A549 (cell line): ENCODE measurements at regions not wholly inside any gene's neighbourhood (a gene's known extent, or its start where the extent isn't known, plus 50 kb on each side); places are given as distances from the start of the nearest gene placed in this dataset.

Experiments
- ATAC-seq, 2 experiments: fragments of 200-7000 bp in 1 of 2; fragments of >200 bp in 1 of 2; cut with Nextera tagmentation in 1 of 2; cut with Tn5 transposase in 1 of 2; 3 replicates each; pipeline versions ENCODE4 v1.8.0 to v1.9.1; 2018 to 2020; ENCODE audit warnings: mild to moderate bottlenecking in 1 of 2, moderate library complexity in 1 of 2
- CTCF ChIA-PET: fragments of 300-600 bp; sonication (Branson Sonifier 250); formaldehyde crosslinking; extraction: SDS; loops from one replicate; lab custom pipeline; 2021; ENCODE audit warnings: antibody characterized with exemption, inconsistent platforms; lab: Yijun Ruan, JAX
- POLR2A ChIA-PET: fragments of 350-600 bp; formaldehyde crosslinking; extraction: SDS; loops from one replicate; lab custom pipeline; 2021; ENCODE audit warnings: antibody characterized with exemption, inconsistent platforms; lab: Yijun Ruan, JAX
- DNase-seq, 2 experiments: peaks; one replicate each; pipeline versions ENCODE4 v3.0.0 to v3.0.0-alpha.2; 2011 to 2016; ENCODE audit warnings: low read depth in 1 of 2, low spot score in 1 of 2
- FAIRE-seq: peaks from 2 replicates; lab custom pipeline; 2011; peaks lifted over from hg19 to GRCh38; lab: Jason Lieb, UNC
- H3K27ac ChIP-seq, 2 experiments: fragments of >200 bp; sonication (Bioruptor Twin); formaldehyde crosslinking; 3 replicates each; pipeline ENCODE4 v1.5.1; 2016 to 2017
- H3K4me1 ChIP-seq: fragments of >200 bp; sonication (Bioruptor Twin); formaldehyde crosslinking; 3 replicates; pipeline ENCODE4 v1.6.1; 2016
- H3K4me2 ChIP-seq: fragments of >200 bp; sonication (Bioruptor Twin); formaldehyde crosslinking; 3 replicates; pipeline ENCODE4 v1.6.1; 2016
- H3K4me3 ChIP-seq: fragments of >200 bp; sonication (Bioruptor Twin); formaldehyde crosslinking; 3 replicates; pipeline ENCODE4 v1.5.1; 2016
- H3K9me3 ChIP-seq: fragments of >200 bp; sonication (Bioruptor Twin); formaldehyde crosslinking; 3 replicates; pipeline ENCODE4 v1.6.1; 2016
- CEBPB ChIP-seq, 2 experiments: fragments of >200 bp in 1 of 2; sonication (Bioruptor Twin) in 1 of 2; formaldehyde crosslinking in 1 of 2; IDR thresholded peaks; 2 replicates each; pipeline ENCODE4 v1.6.1; 2012 to 2016
- CHD4 ChIP-seq: fragments of 200-600 bp; sonication (generic); IDR thresholded peaks from 2 replicates; pipeline ENCODE4 v1.6.1; 2016; ENCODE audit warnings: antibody characterized with exemption, mild to moderate bottlenecking, borderline replicate concordance
- E2F6 ChIP-seq: IDR thresholded peaks from 2 replicates; pipeline ENCODE4 v1.6.1; 2012; ENCODE audit warnings: low read depth, borderline replicate concordance
- FOSB ChIP-seq: fragments of 250-450 bp; sonication (Bioruptor Pico); IDR thresholded peaks from 2 replicates; pipeline ENCODE4 v1.5.0; 2020; ENCODE audit warnings: mild to moderate bottlenecking, moderate library complexity
- GATA3 ChIP-seq: IDR thresholded peaks from 2 replicates; pipeline ENCODE4 v1.6.1; 2012; ENCODE audit warnings: borderline replicate concordance
- HDAC2 ChIP-seq: fragments of 200-600 bp; sonication (generic); IDR thresholded peaks from 2 replicates; pipeline ENCODE4 v1.6.1; 2016
- HOXA7 ChIP-seq: fragments of 250-450 bp; sonication (Bioruptor Pico); IDR thresholded peaks from 2 replicates; pipeline ENCODE4 v1.5.0; 2020; ENCODE audit warnings: mild to moderate bottlenecking, moderate library complexity
- HOXB13 ChIP-seq: fragments of 250-450 bp; sonication (Bioruptor Pico); IDR thresholded peaks from 2 replicates; pipeline ENCODE4 v1.5.0; 2020; ENCODE audit warnings: low read depth, mild to moderate bottlenecking, moderate library complexity
- JUNB ChIP-seq: fragments of >200 bp; sonication (Bioruptor Twin); formaldehyde crosslinking; IDR thresholded peaks from 2 replicates; pipeline ENCODE4 v1.6.1; 2016
- KDM1A ChIP-seq: fragments of 200-600 bp; sonication (generic); IDR thresholded peaks from 2 replicates; pipeline ENCODE4 v1.6.1; 2016; ENCODE audit warnings: low read depth, mild to moderate bottlenecking
- KDM5A ChIP-seq: fragments of 200-600 bp; sonication (generic); IDR thresholded peaks from 2 replicates; pipeline ENCODE4 v1.6.1; 2016; ENCODE audit warnings: antibody characterized with exemption, mild to moderate bottlenecking
- MAFK ChIP-seq: fragments of 450-650 bp; IDR thresholded peaks from 2 replicates; pipeline ENCODE4 v1.6.1; 2014; ENCODE audit not compliant: partially characterized antibody
- MAZ ChIP-seq: fragments of 150-350 bp; IDR thresholded peaks from 2 replicates; pipeline ENCODE4 v1.6.1; 2014; ENCODE audit warnings: antibody characterized with exemption, low read depth, low read length, borderline replicate concordance
- MYC ChIP-seq: IDR thresholded peaks from 2 replicates; pipeline ENCODE4 v1.6.1; 2012; ENCODE audit warnings: mild to moderate bottlenecking, inconsistent platforms, low read length, improper control_type of control experiment, borderline replicate concordance
- PBX3 ChIP-seq: IDR thresholded peaks from 2 replicates; pipeline ENCODE4 v1.6.1; 2012
- POLR2A ChIP-seq: IDR thresholded peaks from 2 replicates; pipeline ENCODE4 v1.6.1; 2012; ENCODE audit warnings: mild to moderate bottlenecking, low read length
- RAD21 ChIP-seq, 2 experiments: fragments of >200 bp in 1 of 2; sonication (Bioruptor Twin) in 1 of 2; formaldehyde crosslinking in 1 of 2; IDR thresholded peaks in 1 of 2; conservative IDR thresholded peaks in 1 of 2; 2 replicates in 1 of 2; 3 replicates in 1 of 2; pipeline ENCODE4 v1.6.1; 2012 to 2018; ENCODE audit warnings: inconsistent platforms in 1 of 2
- RARB ChIP-seq: fragments of 250-450 bp; sonication (Bioruptor Pico); IDR thresholded peaks from 2 replicates; pipeline ENCODE4 v1.8.0; 2021; ENCODE audit warnings: mild to moderate bottlenecking, moderate library complexity
- RCOR1 ChIP-seq: fragments of 150-350 bp; IDR thresholded peaks from 2 replicates; pipeline ENCODE4 v1.6.1; 2014; ENCODE audit warnings: antibody characterized with exemption, low read length, low read depth
- RNF2 ChIP-seq: fragments of 200-600 bp; sonication (generic); IDR thresholded peaks from 2 replicates; pipeline ENCODE4 v1.6.1; 2016; ENCODE audit warnings: low read depth, mild to moderate bottlenecking, antibody characterized with exemption, moderate library complexity, borderline replicate concordance
- TFCP2L1 ChIP-seq: fragments of 250-450 bp; sonication (Bioruptor Pico); IDR thresholded peaks from 2 replicates; pipeline ENCODE4 v1.5.0; 2021; ENCODE audit warnings: mild to moderate bottlenecking
- TP53 ChIP-seq: fragments of 250-450 bp; sonication (Bioruptor Pico); IDR thresholded peaks from 2 replicates; pipeline ENCODE4 v1.5.0; 2021; ENCODE audit warnings: mild to moderate bottlenecking, moderate library complexity
- ZC3H11A ChIP-seq: fragments of 450-650 bp; IDR thresholded peaks from 2 replicates; pipeline ENCODE4 v1.6.1; 2014; ENCODE audit warnings: antibody characterized with exemption, mild to moderate bottlenecking
- WGBS: methylation state at CpG from one replicate; pipeline ENCODE4 v1.1.6; 2017; ENCODE audit errors: missing lambda C conversion rate; 5-methylcytosine and 5-hydroxymethylcytosine counted together
- TF ChIP-seq, protein P1 (sequence below): fragments of 150-350 bp; IDR thresholded peaks from 2 replicates; pipeline ENCODE4 v1.6.1; 2014; ENCODE audit warnings: low read depth, mild to moderate bottlenecking, low read length
- TF ChIP-seq, protein P2 (sequence below): fragments of 200-600 bp; sonication (generic); IDR thresholded peaks from 2 replicates; pipeline ENCODE4 v1.6.1; 2016; ENCODE audit warnings: antibody characterized with exemption, mild to moderate bottlenecking, moderate library complexity
- TF ChIP-seq, protein P3 (sequence below): fragments of 450-650 bp; IDR thresholded peaks from 2 replicates; pipeline ENCODE4 v1.6.1; 2014; ENCODE audit warnings: antibody characterized with exemption
- TF ChIP-seq, protein P4 (sequence below): IDR thresholded peaks from 2 replicates; pipeline ENCODE4 v1.6.1; 2012
- TF ChIP-seq, protein P5 (sequence below): fragments of 250-450 bp; sonication (Bioruptor Pico); IDR thresholded peaks from 2 replicates; pipeline ENCODE4 v1.5.0; 2020; ENCODE audit warnings: low read depth, mild to moderate bottlenecking, moderate library complexity

- Histone ChIP-seq H3K4me2 (peak overlapping the region; percentile 60), H3K27ac (no peak overlapping the region), H3K4me1 (peaks cover 36% of the 10 kb centered on the region), H3K4me3 (no peak overlapping the region), H3K9me3 (no peaks in the 10 kb centered on the region)
- ATAC-seq = no peak
- ChIA-PET CTCF (interaction anchor here (0.6 kb wide), 1 partner anchor 135 kb away, joined by 3 read pairs; no protein-coding TSS in a partner anchor), POLR2A (interaction anchor here (1.3 kb wide), 2 partner anchors 10 to 93 kb away, joined by 4 read pairs; no protein-coding TSS in a partner anchor)
- no peak for FAIRE-seq
- 82% methylated on average over 8 of the region's 8 CpGs for WGBS
- TF ChIP-seq JUNB (no peak), GATA3 (no peak), FOSB (CRISPR knock-in tag) (no peak), ZC3H11A (no peak), MAFK (peak; percentile 97), KDM1A (no peak), CHD4 (no peak)
- no peak for DNase-seq
Observed at GRCh38 chr4:158995965-158996364, 106.9 kb upstream of the RAPGEF2 start.

GRCh38 chr4:158996669-158997074 lies 106.2 kb upstream of the RAPGEF2 start:
- CTCF ChIA-PET = interaction anchor here (0.6 kb wide), 1 partner anchor 136 kb away, joined by 3 read pairs; no protein-coding TSS in a partner anchor
- DNase-seq = peak; percentile 49 to 87
- H3K4me2 ChIP-seq = peak overlapping the region; percentile 60
- peak overlapping the region; percentile 53 to 82 for H3K27ac ChIP-seq
- peaks cover 36% of the 10 kb centered on the region for H3K4me1 ChIP-seq
- POLR2A ChIA-PET = interaction anchor here (0.6 to 1.3 kb wide), 3 partner anchors 9 to 192 kb away, joined by 4 to 5 read pairs (median 4); no protein-coding TSS in a partner anchor
- peak; percentile 54 for FAIRE-seq
- peak; percentile 98 to 99 for ATAC-seq
- H3K4me3 ChIP-seq = no peak overlapping the region
- 5% methylated on average over 3 of the region's 3 CpGs for WGBS
- H3K9me3 ChIP-seq = no peaks in the 10 kb centered on the region
- TF ChIP-seq MAZ (no peak), HOXB13 (CRISPR knock-in tag) (no peak), E2F6 (no peak), TFCP2L1 (no peak), MYC (no peak), POLR2A (no peak), ZC3H11A (no peak), CHD4 (no peak), PBX3 (no peak), JUNB (peak; percentile 95), CEBPB (IDR thresholded peaks at IDR 0.05) (peak in 1 of 2 experiments; percentile 78; a peak in 2 of 4 replicates), RCOR1 (no peak), TP53 (CRISPR knock-in tag) (no peak), RNF2 (no peak), GATA3 (peak; percentile 85; the same call in 1 of the 2 replicates), KDM5A (no peak), HOXA7 (CRISPR knock-in tag) (no peak), HDAC2 (no peak), RARB (CRISPR knock-in tag) (no peak), MAFK (peak; percentile 82), RAD21 (conservative IDR thresholded peaks at IDR 0.05 in 1 of 2, IDR thresholded peaks at IDR 0.05 in 1 of 2) (peak; percentile 11 to 42; a peak in 3 of 5 replicates), KDM1A (no peak)
- TF ChIP-seq, protein P1, sequence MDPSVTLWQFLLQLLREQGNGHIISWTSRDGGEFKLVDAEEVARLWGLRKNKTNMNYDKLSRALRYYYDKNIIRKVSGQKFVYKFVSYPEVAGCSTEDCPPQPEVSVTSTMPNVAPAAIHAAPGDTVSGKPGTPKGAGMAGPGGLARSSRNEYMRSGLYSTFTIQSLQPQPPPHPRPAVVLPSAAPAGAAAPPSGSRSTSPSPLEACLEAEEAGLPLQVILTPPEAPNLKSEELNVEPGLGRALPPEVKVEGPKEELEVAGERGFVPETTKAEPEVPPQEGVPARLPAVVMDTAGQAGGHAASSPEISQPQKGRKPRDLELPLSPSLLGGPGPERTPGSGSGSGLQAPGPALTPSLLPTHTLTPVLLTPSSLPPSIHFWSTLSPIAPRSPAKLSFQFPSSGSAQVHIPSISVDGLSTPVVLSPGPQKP = no peak
- TF ChIP-seq, protein P2, sequence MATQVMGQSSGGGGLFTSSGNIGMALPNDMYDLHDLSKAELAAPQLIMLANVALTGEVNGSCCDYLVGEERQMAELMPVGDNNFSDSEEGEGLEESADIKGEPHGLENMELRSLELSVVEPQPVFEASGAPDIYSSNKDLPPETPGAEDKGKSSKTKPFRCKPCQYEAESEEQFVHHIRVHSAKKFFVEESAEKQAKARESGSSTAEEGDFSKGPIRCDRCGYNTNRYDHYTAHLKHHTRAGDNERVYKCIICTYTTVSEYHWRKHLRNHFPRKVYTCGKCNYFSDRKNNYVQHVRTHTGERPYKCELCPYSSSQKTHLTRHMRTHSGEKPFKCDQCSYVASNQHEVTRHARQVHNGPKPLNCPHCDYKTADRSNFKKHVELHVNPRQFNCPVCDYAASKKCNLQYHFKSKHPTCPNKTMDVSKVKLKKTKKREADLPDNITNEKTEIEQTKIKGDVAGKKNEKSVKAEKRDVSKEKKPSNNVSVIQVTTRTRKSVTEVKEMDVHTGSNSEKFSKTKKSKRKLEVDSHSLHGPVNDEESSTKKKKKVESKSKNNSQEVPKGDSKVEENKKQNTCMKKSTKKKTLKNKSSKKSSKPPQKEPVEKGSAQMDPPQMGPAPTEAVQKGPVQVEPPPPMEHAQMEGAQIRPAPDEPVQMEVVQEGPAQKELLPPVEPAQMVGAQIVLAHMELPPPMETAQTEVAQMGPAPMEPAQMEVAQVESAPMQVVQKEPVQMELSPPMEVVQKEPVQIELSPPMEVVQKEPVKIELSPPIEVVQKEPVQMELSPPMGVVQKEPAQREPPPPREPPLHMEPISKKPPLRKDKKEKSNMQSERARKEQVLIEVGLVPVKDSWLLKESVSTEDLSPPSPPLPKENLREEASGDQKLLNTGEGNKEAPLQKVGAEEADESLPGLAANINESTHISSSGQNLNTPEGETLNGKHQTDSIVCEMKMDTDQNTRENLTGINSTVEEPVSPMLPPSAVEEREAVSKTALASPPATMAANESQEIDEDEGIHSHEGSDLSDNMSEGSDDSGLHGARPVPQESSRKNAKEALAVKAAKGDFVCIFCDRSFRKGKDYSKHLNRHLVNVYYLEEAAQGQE = no peak
- TF ChIP-seq, protein P3, sequence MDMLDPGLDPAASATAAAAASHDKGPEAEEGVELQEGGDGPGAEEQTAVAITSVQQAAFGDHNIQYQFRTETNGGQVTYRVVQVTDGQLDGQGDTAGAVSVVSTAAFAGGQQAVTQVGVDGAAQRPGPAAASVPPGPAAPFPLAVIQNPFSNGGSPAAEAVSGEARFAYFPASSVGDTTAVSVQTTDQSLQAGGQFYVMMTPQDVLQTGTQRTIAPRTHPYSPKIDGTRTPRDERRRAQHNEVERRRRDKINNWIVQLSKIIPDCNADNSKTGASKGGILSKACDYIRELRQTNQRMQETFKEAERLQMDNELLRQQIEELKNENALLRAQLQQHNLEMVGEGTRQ = peak; percentile 19; the same call in 1 of the 2 replicates
- TF ChIP-seq, protein P4, sequence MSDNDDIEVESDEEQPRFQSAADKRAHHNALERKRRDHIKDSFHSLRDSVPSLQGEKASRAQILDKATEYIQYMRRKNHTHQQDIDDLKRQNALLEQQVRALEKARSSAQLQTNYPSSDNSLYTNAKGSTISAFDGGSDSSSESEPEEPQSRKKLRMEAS = peak; percentile 59; the same call in 1 of the 2 replicates
- TF ChIP-seq, protein P5, sequence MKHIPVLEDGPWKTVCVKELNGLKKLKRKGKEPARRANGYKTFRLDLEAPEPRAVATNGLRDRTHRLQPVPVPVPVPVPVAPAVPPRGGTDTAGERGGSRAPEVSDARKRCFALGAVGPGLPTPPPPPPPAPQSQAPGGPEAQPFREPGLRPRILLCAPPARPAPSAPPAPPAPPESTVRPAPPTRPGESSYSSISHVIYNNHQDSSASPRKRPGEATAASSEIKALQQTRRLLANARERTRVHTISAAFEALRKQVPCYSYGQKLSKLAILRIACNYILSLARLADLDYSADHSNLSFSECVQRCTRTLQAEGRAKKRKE (CRISPR knock-in tag) = peak; percentile 58; the same call in 1 of the 2 replicates
